Left cardiac atrium (tissue), 4 donors: ENCODE measurements at regions not wholly inside any gene's neighbourhood (a gene's known extent, or its start where the extent isn't known, plus 50 kb on each side); places are given as distances from the start of the nearest gene placed in this dataset.
"Not testable (repeated sequence)": the region's sequence is repeated elsewhere in the genome, so short reads cannot be mapped to it uniquely, and the experiment has no call there.

Experiments used
- ATAC-seq, 2 donors: fragments of 200-7000 bp; cut with Tn5 transposase; one replicate each; pipeline ENCODE4 v1.9.1; 2020; ENCODE audit warnings: mild to moderate bottlenecking in 2 of 2, moderate library complexity in 2 of 2
- DNase-seq: peaks from one replicate; pipeline ENCODE4 v3.0.0-alpha.2; 2020
- intact Hi-C, 2 donors: fragments of 100-400 bp; cut with DNase I; formaldehyde crosslinking; loops; one replicate each; pipeline versions ENCODE4 v1.14.1 to v1.15.1; 2022 to 2023
- donor health status: DM: no; HTN: yes; CAD: no.
- donor health status: DM: no; HTN: yes; CAD: no; lungs with severe emphysema.
- donor health status: DM: yes; HTN: yes; CAD: no.
- donor health status: Dilated cardiomyopathy.

- no peak for DNase-seq
- ATAC-seq: no peak
- intact Hi-C loops: no loop called here
These were observed 55.6 kb downstream of the OR4C45 start for GRCh38 chr11:50088231-50088630.

GRCh38 chr11:50098186-50098725 is 65.6 kb downstream of the OR4C45 start:
- ATAC-seq: no peak
- no peak for DNase-seq
- intact Hi-C loops: no loop called here

GRCh38 chr11:50102916-50103315 is 70.2 kb downstream of the OR4C45 start:
- intact Hi-C loops: no loop called here
- DNase-seq: no peak
- ATAC-seq: no peak

- peak; percentile 56 to 96 for ATAC-seq
- DNase-seq, intact Hi-C loops: not testable (repeated sequence)
These were observed 108.0 kb downstream of the OR4C45 start for GRCh38 chr11:50140686-50141085.

GRCh38 chr11:50146308-50146707 is 113.6 kb downstream of the OR4C45 start:
- intact Hi-C loops: not testable (repeated sequence)
- peak; percentile 44 to 83 for ATAC-seq

GRCh38 chr11:50147946-50148345 is 115.3 kb downstream of the OR4C45 start:
- intact Hi-C loops, DNase-seq, ATAC-seq: not testable (repeated sequence)

More at GRCh38 chr11:50146308-50146707, 113.6 kb downstream of the OR4C45 start:
- DNase-seq: peak; percentile 18

GRCh38 chr11:50155508-50155907 is 122.8 kb downstream of the OR4C45 start:
- intact Hi-C loops: no loop called here
- no peak for DNase-seq
- no peak for ATAC-seq

- intact Hi-C loops: no loop called here
- DNase-seq (no peak), ATAC-seq (no peak)
These were observed 131.4 kb downstream of the OR4C45 start for GRCh38 chr11:50164050-50164449.

GRCh38 chr11:50169634-50170033 is 137.0 kb downstream of the OR4C45 start:
- DNase-seq (no peak), ATAC-seq (no peak)
- intact Hi-C loops: no loop called here

- DNase-seq (no peak), ATAC-seq (no peak)
- intact Hi-C loops: no loop called here
These were observed 137.4 kb downstream of the OR4C45 start for GRCh38 chr11:50170115-50170514.

- peak; percentile 41 to 49 for ATAC-seq
These were observed 141.5 kb downstream of the OR4C45 start for GRCh38 chr11:50174189-50174588.

GRCh38 chr11:50174975-50175374 is 142.3 kb downstream of the OR4C45 start:
- intact Hi-C loops: no loop called here
- ATAC-seq: no peak

More at GRCh38 chr11:50174189-50174588, 141.5 kb downstream of the OR4C45 start:
- intact Hi-C loops: no loop called here
- DNase-seq: no peak

GRCh38 chr11:50178737-50179136 is 146.1 kb downstream of the OR4C45 start:
- intact Hi-C loops: no loop called here
- no peak for ATAC-seq
- no peak for DNase-seq

More at GRCh38 chr11:50174975-50175374, 142.3 kb downstream of the OR4C45 start:
- DNase-seq: no peak

GRCh38 chr11:50181334-50181733 is 148.7 kb downstream of the OR4C45 start:
- intact Hi-C loops: no loop called here
- no peak for ATAC-seq
- DNase-seq: no peak

GRCh38 chr11:50182486-50182885 is 149.8 kb downstream of the OR4C45 start:
- DNase-seq: no peak
- ATAC-seq: peak in 1 of 2 donors; percentile 69
- intact Hi-C loops: no loop called here

GRCh38 chr11:50183170-50183569 is 150.5 kb downstream of the OR4C45 start:
- DNase-seq, ATAC-seq, intact Hi-C loops: not testable (repeated sequence)

GRCh38 chr11:50186146-50186545 is 153.5 kb downstream of the OR4C45 start:
- DNase-seq: no peak
- ATAC-seq: no peak
- intact Hi-C loops: no loop called here

GRCh38 chr11:50187220-50187619 is 154.5 kb downstream of the OR4C45 start:
- intact Hi-C loops: no loop called here
- no peak for DNase-seq
- peak; percentile 82 to 93 for ATAC-seq

- ATAC-seq (peak in 1 of 2 donors; percentile 68), DNase-seq (no peak)
- intact Hi-C loops: no loop called here
These were observed 155.4 kb downstream of the OR4C45 start for GRCh38 chr11:50188040-50188439.

GRCh38 chr11:50192743-50193142 is 160.1 kb downstream of the OR4C45 start:
- intact Hi-C loops: no loop called here
- DNase-seq (no peak), ATAC-seq (no peak)

GRCh38 chr11:50214376-50214775 is 181.7 kb downstream of the OR4C45 start:
- no peak for ATAC-seq
- no peak for DNase-seq
- intact Hi-C loops: no loop called here

- DNase-seq (no peak), ATAC-seq (no peak)
- intact Hi-C loops: no loop called here
These were observed 188.0 kb downstream of the OR4C45 start for GRCh38 chr11:50220651-50221050.
